Endodermal cell (in vitro differentiated cells): ENCODE measurements at regions not wholly inside any gene's neighbourhood (a gene's known extent, or its start where the extent isn't known, plus 50 kb on each side); places are given as distances from the start of the nearest gene placed in this dataset.

Experiments
- DNase-seq: peaks from one replicate; pipeline ENCODE4 v3.0.0-alpha.2; 2017
- H3K27ac ChIP-seq: 2 replicates; pipeline ENCODE4 v1.5.1; 2013; ENCODE audit warnings: mild to moderate bottlenecking, low read depth, low read length, moderate library complexity
- H3K27me3 ChIP-seq: 2 replicates; pipeline ENCODE4 v1.6.1; 2013; ENCODE audit warnings: mild to moderate bottlenecking, low read length, moderate library complexity; ENCODE audit not compliant: insufficient read depth, control insufficient read depth, poor library complexity, severe bottlenecking
- H3K36me3 ChIP-seq: 2 replicates; pipeline ENCODE4 v1.7.0; 2013; ENCODE audit warnings: mild to moderate bottlenecking, low read length, moderate library complexity; ENCODE audit not compliant: control insufficient read depth, insufficient read depth
- H3K4me1 ChIP-seq: one replicate; pipeline ENCODE4 v1.7.0; 2013; ENCODE audit warnings: low read length; ENCODE audit not compliant: control insufficient read depth, insufficient read depth
- H3K4me3 ChIP-seq: 2 replicates; pipeline ENCODE4 v1.5.1; 2013; ENCODE audit warnings: mild to moderate bottlenecking, low read length, moderate library complexity
- H3K9ac ChIP-seq: 2 replicates; pipeline ENCODE4 v1.6.1; 2013; ENCODE audit warnings: mild to moderate bottlenecking, low read length, moderate library complexity; ENCODE audit not compliant: poor library complexity, severe bottlenecking; ENCODE audit errors: extremely low read depth
- H3K9me3 ChIP-seq: 2 replicates; pipeline ENCODE4 v1.6.1; 2013; ENCODE audit warnings: mild to moderate bottlenecking, low read length, moderate library complexity; ENCODE audit not compliant: control insufficient read depth
- H3K27ac Mint-ChIP-seq: 2 replicates; pipeline ENCODE4 v1.8.0; 2020; ENCODE audit warnings: mixed read lengths
- H3K27me3 Mint-ChIP-seq: 2 replicates; pipeline ENCODE4 v1.8.0; 2021; ENCODE audit warnings: mild to moderate bottlenecking, mixed read lengths; ENCODE audit not compliant: insufficient read depth
- H3K36me3 Mint-ChIP-seq: 2 replicates; pipeline ENCODE4 v1.8.0; 2020; ENCODE audit warnings: low read depth, mixed read lengths
- H3K4me1 Mint-ChIP-seq: 2 replicates; pipeline ENCODE4 v1.8.0; 2020; ENCODE audit warnings: mixed read lengths
- H3K4me3 Mint-ChIP-seq: 2 replicates; pipeline ENCODE4 v1.8.0; 2020; ENCODE audit warnings: mild to moderate bottlenecking, moderate library complexity, mixed read lengths
- H3K9me3 Mint-ChIP-seq: 2 replicates; pipeline ENCODE4 v1.8.0; 2020; ENCODE audit warnings: mild to moderate bottlenecking, mixed read lengths
- WGBS, 2 experiments: methylation state at CpG; one replicate each; pipeline versions ENCODE4 v1.1.5 to v1.1.7; 2013; ENCODE audit warnings: missing lambda C conversion rate in 2 of 2, mixed read lengths in 1 of 2; ENCODE audit not compliant: insufficient coverage in 1 of 2, insufficient read length in 1 of 2; 5-methylcytosine and 5-hydroxymethylcytosine counted together
- TF ChIP-seq, protein P1 (sequence below): fragments of 200-600 bp; sonication (generic); conservative IDR thresholded peaks from 2 replicates; pipeline ENCODE4 v1.5.0; 2021; ENCODE audit warnings: antibody characterized with exemption, mild to moderate bottlenecking

DNA sequence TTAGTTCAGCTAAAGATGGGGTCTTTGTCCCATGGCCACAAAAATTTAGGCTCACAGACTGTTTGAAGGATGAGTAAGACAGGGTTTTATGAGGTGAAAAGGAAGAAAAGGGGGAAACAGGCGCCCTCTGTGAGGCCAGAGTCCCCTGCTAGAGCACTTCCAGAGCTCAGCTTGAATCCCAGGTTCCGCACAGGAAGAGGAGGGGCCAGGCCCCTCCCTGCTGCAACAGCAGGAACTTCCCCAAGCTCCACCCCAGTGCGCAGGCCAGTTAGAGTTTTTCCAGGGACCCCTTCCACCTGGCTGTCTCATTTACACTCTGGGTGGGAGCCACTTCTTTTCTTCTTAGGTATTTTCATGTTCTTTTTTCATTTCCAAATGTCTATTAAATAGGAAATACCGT, 480.8 kb downstream of the PSAT1 start:
- Histone ChIP-seq H3K4me3 (no peak overlapping the region), H3K4me1 (peaks cover 3% of the 10 kb centered on the region), H3K9me3 (no peaks in the 10 kb centered on the region), H3K27me3 (no peaks in the 10 kb centered on the region), H3K9ac (no peak overlapping the region), H3K36me3 (no peaks in the 10 kb centered on the region), H3K27ac (peak overlapping the region; percentile 62)
- peaks cover 30% of the 10 kb centered on the region for H3K4me1 Mint-ChIP-seq
- H3K9me3 Mint-ChIP-seq, result no peaks in the 10 kb centered on the region
- H3K36me3 Mint-ChIP-seq, result no peaks in the 10 kb centered on the region
- TF ChIP-seq, protein P1, sequence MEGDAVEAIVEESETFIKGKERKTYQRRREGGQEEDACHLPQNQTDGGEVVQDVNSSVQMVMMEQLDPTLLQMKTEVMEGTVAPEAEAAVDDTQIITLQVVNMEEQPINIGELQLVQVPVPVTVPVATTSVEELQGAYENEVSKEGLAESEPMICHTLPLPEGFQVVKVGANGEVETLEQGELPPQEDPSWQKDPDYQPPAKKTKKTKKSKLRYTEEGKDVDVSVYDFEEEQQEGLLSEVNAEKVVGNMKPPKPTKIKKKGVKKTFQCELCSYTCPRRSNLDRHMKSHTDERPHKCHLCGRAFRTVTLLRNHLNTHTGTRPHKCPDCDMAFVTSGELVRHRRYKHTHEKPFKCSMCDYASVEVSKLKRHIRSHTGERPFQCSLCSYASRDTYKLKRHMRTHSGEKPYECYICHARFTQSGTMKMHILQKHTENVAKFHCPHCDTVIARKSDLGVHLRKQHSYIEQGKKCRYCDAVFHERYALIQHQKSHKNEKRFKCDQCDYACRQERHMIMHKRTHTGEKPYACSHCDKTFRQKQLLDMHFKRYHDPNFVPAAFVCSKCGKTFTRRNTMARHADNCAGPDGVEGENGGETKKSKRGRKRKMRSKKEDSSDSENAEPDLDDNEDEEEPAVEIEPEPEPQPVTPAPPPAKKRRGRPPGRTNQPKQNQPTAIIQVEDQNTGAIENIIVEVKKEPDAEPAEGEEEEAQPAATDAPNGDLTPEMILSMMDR, result no peak
- H3K27ac Mint-ChIP-seq, result no peak overlapping the region
- peak; percentile 54 for DNase-seq
- no peaks in the 10 kb centered on the region for H3K27me3 Mint-ChIP-seq
- WGBS, 2 experiments, result 90 to 100% methylated on average over 2 to 4 of the region's 4 CpGs
- H3K4me3 Mint-ChIP-seq, result no peak overlapping the region

DNA sequence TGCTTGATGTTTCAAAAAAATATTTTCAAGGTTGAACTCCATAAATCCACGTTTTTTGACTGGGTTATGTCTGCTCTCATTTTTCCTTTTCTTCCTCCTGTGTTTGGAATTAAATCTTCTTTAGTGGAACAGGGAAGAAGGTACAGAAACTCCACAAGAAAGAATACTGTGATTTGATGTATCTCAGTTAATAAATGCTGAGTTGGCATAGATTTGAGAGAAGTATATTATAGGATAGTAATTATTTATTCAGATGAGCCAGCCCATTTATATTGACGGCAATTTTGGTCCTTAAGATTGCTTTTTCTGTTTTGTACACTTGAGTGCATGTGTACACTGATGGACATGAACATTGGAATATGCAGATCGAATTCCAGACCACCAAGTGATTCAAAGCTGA, 481.4 kb downstream of the PSAT1 start:
- Histone ChIP-seq H3K9me3 (no peaks in the 10 kb centered on the region), H3K4me1 (peaks cover 3% of the 10 kb centered on the region), H3K27ac (no peak overlapping the region), H3K36me3 (no peaks in the 10 kb centered on the region), H3K4me3 (no peak overlapping the region), H3K27me3 (no peaks in the 10 kb centered on the region), H3K9ac (no peak overlapping the region)
- Mint-ChIP-seq H3K9me3 (no peaks in the 10 kb centered on the region), H3K27me3 (no peaks in the 10 kb centered on the region), H3K27ac (no peak overlapping the region), H3K36me3 (no peaks in the 10 kb centered on the region), H3K4me1 (peaks cover 30% of the 10 kb centered on the region), H3K4me3 (no peak overlapping the region)
- no peak for DNase-seq
- TF ChIP-seq, protein P1, result no peak
- WGBS, 2 experiments, result 86 to 100% methylated on average over 2 to 3 of the region's 3 CpGs

DNA sequence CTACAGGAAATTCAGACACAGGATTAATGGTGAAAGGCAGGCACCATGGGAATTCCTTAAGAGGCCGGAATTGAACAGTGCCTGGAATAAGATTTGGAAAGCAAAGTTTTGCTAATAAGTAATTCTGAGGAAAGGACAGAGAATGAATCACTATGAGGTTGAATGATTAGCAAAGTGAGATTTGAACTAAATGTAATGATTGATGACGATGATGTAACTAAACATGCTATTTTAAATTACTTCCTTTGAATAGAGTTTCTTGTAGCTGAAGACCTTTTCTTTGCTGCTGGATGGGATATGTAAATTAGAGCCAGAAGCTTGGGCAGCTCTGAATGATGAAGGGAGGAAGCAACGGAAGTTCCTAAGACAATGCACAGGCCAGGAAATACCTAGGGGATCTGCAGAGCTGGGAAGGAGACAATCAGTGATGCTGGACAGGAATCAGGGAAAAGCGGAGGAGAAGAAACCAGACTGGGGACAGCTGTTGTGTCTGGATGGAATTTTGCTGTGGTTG, 482.0 kb downstream of the PSAT1 start:
- no peak for DNase-seq
- H3K27me3 Mint-ChIP-seq, result no peaks in the 10 kb centered on the region
- TF ChIP-seq, protein P1, result no peak
- 70 to 92% methylated on average over 2 to 4 of the region's 4 CpGs for WGBS, 2 experiments
- H3K9me3 Mint-ChIP-seq, result no peaks in the 10 kb centered on the region
- H3K4me3 ChIP-seq, result no peak overlapping the region
- no peak overlapping the region for H3K4me3 Mint-ChIP-seq
- no peaks in the 10 kb centered on the region for H3K36me3 Mint-ChIP-seq
- H3K36me3 ChIP-seq, result no peaks in the 10 kb centered on the region
- H3K9ac ChIP-seq, result no peak overlapping the region
- no peak overlapping the region for H3K27ac Mint-ChIP-seq
- H3K27me3 ChIP-seq, result no peaks in the 10 kb centered on the region
- no peak overlapping the region for H3K27ac ChIP-seq
- H3K4me1 ChIP-seq, result peaks cover 3% of the 10 kb centered on the region
- no peaks in the 10 kb centered on the region for H3K9me3 ChIP-seq
- peaks cover 30% of the 10 kb centered on the region for H3K4me1 Mint-ChIP-seq
